ENCODE measurements at regions not wholly inside any gene's neighbourhood (a gene's known extent, or its start where the extent isn't known, plus 50 kb on each side); places are given as distances from the start of the nearest gene placed in this dataset.

- no peak for TF ChIP-seq CTCF (conservative IDR thresholded peaks at IDR 0.05; ENCODE audit: control insufficient read depth, insufficient read depth, low read depth, low read length)
- no peak overlapping the region for H3K4me3 ChIP-seq (ENCODE audit: control insufficient read depth, low read depth, low read length)
- no peak for DNase-seq (ENCODE audit: low read depth)
These were observed 487.1 kb downstream of the EFNB2 start for GRCh38 chr13:106048386-106048785.

GRCh38 chr13:106047859-106048258 lies 487.6 kb downstream of the EFNB2 start:
- DNase-seq (ENCODE audit: low read depth) = peak; percentile 21
- TF ChIP-seq CTCF (conservative IDR thresholded peaks at IDR 0.05; ENCODE audit: control insufficient read depth, insufficient read depth, low read depth, low read length) = no peak
- H3K4me3 ChIP-seq (ENCODE audit: control insufficient read depth, low read depth, low read length) = no peak overlapping the region

GRCh38 chr13:106042996-106043581 lies 492.4 kb downstream of the EFNB2 start:
- H3K4me3 ChIP-seq (ENCODE audit: control insufficient read depth, low read depth, low read length) = no peak overlapping the region
- TF ChIP-seq CTCF (conservative IDR thresholded peaks at IDR 0.05; ENCODE audit: control insufficient read depth, insufficient read depth, low read depth, low read length) = no peak
- no peak for DNase-seq (ENCODE audit: low read depth)

- no peak overlapping the region for H3K4me3 ChIP-seq (ENCODE audit: control insufficient read depth, low read depth, low read length)
- no peak for TF ChIP-seq CTCF (conservative IDR thresholded peaks at IDR 0.05; ENCODE audit: control insufficient read depth, insufficient read depth, low read depth, low read length)
- DNase-seq (ENCODE audit: low read depth) = no peak
These were observed 494.0 kb downstream of the EFNB2 start for GRCh38 chr13:106041445-106041844.

GRCh38 chr13:106038752-106039151 lies 496.7 kb downstream of the EFNB2 start:
- H3K4me3 ChIP-seq (ENCODE audit: control insufficient read depth, low read depth, low read length) = no peak overlapping the region
- no peak for TF ChIP-seq CTCF (conservative IDR thresholded peaks at IDR 0.05; ENCODE audit: control insufficient read depth, insufficient read depth, low read depth, low read length)
- DNase-seq (ENCODE audit: low read depth) = peak; percentile 95

GRCh38 chr13:106036870-106037269 lies 498.6 kb downstream of the EFNB2 start:
- H3K4me3 ChIP-seq (ENCODE audit: control insufficient read depth, low read depth, low read length) = no peak overlapping the region
- no peak for TF ChIP-seq CTCF (conservative IDR thresholded peaks at IDR 0.05; ENCODE audit: control insufficient read depth, insufficient read depth, low read depth, low read length)
- DNase-seq (ENCODE audit: low read depth) = no peak

GRCh38 chr13:106034201-106034600 lies 501.3 kb downstream of the EFNB2 start:
- no peak for TF ChIP-seq CTCF (conservative IDR thresholded peaks at IDR 0.05; ENCODE audit: control insufficient read depth, insufficient read depth, low read depth, low read length)
- no peak overlapping the region for H3K4me3 ChIP-seq (ENCODE audit: control insufficient read depth, low read depth, low read length)
- peak; percentile 72 for DNase-seq (ENCODE audit: low read depth)
